Activated CD8-positive, alpha-beta memory T cell treated with anti-CD3 and anti-CD28 coated beads for 1 hour (primary cell): ENCODE measurements at regions not wholly inside any gene's neighbourhood (a gene's known extent, or its start where the extent isn't known, plus 50 kb on each side); places are given as distances from the start of the nearest gene placed in this dataset.

Source experiments
- DNase-seq, 2 donors: peaks; one replicate each; pipeline ENCODE4 v3.0.0-alpha.2; 2020; ENCODE audit warnings: low read depth in 1 of 2; ENCODE audit errors: extremely low read depth in 1 of 2

DNA sequence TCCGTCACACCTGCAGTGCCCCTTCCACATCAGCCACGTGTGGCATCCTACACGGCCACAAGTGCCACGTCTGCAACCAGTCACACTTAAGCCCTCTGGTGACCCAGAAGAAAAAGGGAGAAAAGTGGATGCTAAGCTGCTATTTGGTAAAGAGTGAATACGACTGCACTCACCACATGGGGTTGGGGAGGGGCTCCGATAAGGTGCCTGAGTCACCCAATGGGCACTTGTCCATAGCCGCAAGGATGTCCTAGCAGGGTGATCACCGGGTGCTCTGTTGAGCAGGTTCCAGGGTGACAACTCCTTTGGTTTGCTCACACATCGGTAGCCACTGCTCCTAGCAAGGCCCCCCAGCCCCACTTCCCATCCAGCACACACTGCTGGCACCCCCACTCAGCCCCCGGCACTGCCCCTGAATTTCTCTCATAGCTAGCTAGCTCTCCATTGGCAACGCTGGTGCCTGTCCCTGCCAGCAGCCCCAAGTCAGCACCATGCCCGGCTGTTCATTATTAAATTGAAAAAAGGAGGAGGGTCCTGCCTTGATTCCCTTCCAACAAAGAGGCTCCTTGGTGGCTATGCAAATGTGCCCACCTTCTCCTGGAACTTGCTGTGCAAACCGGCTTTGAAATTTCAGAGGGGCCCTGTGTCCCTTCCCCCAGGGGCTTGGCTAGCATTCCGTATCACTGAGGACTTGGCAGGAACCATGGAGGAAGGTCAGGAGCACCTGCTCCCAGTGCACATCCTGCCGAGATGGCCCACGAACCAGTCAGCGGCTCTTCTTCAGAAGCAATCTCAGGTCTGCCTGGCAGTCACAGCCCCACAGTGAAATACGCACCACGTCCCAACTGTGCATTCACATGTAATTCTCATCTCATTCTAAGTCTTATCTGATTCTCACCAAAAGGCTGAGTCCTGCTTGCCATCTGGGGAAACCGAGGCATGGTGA, 227.7 kb upstream of the DIO3 start:
- DNase-seq = no peak

- no peak for DNase-seq
Observed at GRCh38 chr14:101334656-101335055, 226.6 kb upstream of the DIO3 start.

GRCh38 chr14:101335061-101335661, 226.1 kb upstream of the DIO3 start:
- DNase-seq = no peak

- no peak for DNase-seq
Observed at GRCh38 chr14:101336183-101336582, 225.1 kb upstream of the DIO3 start.

DNA sequence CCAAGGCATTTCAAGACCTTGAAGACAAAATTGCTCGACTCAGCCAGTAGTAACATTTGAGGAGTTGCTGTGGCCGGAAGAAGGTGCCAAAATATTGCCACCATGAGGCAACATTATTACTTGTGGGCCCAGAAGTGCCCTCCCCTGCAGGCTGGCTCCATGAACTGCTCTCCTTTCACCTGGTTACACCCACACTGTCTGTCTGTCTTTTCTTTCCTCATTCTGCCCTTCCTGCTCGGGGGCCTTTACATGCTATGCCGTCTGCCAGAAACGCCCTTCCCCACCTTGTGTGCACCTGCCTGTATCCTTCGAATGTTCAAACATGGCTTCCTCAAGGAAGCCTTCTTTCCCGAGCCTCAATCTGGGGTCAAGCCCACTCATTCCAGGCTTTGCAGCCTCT, 224.2 kb upstream of the DIO3 start:
- no peak for DNase-seq

DNA sequence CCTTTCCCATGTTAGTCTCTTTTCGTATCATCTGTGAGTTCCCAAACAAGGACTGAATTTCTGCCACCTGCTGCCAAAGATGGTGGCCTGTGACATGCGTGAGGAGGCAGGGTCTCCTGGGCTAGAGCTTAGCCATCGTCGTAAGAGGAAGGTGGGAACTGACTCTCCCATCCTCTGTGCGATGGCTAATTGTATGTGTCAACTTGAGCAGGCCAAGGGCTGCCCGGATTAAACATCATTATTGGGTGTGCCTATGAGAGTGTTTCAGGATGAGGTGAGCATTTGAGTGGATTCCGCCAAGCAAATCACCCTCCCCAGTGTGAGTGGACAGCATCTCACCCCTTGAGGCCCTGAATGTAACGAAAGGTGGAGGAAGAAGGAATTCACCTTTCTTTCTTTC, 220.7 kb upstream of the DIO3 start:
- no peak for DNase-seq

DNA sequence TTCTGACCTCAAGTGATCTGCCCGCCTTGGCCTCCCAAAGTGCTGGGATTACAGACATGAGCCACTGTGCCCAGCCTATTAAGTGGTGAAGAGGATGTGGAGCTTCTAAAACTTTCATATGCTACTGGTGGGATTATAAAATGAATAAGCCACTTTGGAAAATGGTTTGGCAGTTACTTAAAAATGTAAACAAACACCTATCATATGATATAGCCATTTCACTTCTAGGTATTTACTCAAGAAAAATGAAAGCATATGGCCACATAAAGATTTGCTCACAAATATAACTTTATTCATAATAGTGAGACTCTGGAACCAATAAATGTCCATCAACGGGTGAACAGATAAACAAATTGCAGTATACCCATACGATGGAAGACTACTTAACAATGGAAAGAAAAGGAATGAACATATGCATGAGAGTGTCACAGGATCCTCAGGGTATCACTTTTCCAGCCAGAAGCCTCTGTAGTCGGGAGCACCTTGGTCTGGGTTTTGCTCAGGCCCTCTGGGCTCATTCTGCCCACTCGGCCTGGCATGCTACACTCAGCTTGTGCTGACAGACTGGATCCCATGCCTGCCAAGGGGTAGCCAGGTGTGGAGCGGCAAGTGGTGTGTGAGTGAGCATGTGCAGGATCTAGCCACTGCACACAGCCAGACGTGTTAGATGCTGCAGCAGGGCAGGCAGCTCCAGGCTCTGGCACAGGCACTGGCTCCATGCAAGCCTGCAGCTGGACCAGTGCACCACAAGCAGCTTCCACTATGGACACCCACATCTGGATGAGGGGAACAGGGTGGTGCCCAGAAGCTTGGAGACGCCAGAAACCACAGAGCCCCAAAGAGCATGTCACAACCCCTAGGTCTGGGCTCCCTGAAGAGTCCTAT, 213.2 kb upstream of the DIO3 start:
- DNase-seq = no peak

DNA sequence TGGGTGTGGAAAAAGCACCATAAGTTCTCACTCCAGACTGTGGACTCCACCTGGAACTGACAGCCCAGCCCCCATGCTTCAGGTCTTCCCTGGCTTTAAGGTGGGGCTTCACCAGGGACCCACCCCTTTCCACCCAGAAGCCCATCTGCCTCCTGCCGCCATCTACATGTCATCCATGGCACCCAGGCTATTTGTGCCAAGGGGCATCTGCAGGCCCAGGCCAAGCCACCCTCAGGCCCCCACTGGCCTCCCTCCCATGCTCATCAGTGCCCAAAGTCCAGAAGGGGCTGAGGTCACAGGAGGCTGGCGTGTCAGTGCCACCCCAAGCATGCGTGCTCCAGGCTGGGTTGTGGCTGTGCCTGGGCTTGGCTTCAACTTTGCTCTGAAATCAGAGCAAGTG, 212.2 kb upstream of the DIO3 start:
- DNase-seq = no peak

- DNase-seq = no peak
Observed at GRCh38 chr14:101350021-101350420, 211.3 kb upstream of the DIO3 start.

DNA sequence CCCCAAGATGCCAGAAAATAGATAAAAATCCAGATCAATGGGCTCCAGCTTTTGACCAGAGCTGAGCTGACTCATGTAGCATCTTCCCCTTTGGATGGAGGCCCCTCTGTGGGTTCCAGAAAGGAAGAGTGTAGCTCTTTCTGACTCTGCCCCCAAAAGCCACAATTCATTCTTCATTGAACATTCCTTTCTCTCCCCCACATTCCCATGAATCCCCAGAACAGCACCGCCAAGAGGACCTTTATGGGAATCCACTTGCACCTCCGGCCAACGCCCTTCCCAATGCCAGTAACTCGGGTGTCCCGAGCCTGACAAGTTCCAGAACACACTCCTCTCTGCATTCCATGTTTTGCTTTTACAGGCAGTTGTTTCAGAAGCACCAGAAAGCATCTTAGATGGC, 210.6 kb upstream of the DIO3 start:
- DNase-seq = no peak

GRCh38 chr14:101351146-101351545, 210.1 kb upstream of the DIO3 start:
- DNase-seq = no peak

- no peak for DNase-seq
Observed at GRCh38 chr14:101351769-101352168, 209.5 kb upstream of the DIO3 start.

DNA sequence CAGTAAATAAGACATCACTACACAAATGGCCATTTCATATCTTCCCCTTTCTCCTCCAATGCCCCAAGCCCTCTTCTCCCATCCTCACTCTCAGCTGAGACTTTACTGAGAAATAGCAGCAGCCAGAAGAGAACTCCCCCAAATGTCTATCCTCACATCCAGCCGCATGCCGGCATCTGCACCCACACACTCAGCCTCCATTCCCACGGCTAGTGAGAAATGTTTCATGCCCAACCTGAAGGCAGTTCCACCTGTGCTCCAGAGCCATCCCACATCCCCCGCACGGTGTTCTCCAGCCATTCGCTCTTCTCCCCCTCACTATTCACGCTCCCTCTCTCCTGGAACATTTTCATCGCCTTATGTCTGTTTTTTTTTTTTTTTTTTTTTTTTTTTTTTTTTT, 208.7 kb upstream of the DIO3 start:
- DNase-seq = no peak

DNA sequence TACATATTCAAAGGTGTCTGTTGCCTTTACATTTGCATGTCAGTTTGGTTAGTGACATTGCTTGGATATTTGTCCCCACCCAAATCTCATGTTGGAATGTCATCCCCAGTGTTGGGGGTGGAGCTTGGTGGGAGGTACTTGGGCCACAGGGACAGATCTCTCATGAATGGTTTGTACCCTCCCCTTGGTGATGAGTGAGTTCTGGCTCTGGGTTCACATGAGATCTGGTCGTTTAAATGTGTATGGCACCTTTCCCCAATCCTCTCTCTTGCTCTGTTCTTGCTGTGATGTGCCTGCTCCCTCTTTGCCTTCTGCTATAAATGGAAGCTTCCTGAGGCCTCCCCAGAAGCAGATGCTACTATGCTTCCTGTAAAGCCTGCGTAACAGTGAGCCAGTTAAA, 207.9 kb upstream of the DIO3 start:
- DNase-seq = no peak

DNA sequence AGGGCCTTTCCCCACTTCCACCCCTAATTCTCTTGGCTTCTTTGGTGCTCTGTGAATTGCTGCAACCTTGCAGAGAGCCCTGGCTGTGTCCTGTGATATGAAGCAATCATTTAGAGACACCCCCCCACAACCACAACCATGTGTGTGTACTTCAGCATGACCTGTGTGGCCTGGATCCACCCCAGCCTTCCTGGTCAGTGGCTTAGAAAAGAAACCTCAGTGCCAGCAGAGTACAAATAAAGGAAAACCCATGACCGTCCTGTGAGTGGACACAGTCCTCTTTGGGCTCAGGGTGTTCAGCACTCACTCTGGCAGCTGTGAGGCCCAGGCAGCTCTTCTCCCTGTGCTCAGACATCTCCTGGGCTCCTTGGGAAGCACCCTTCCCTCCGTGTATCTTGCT, 206.6 kb upstream of the DIO3 start:
- no peak for DNase-seq

DNA sequence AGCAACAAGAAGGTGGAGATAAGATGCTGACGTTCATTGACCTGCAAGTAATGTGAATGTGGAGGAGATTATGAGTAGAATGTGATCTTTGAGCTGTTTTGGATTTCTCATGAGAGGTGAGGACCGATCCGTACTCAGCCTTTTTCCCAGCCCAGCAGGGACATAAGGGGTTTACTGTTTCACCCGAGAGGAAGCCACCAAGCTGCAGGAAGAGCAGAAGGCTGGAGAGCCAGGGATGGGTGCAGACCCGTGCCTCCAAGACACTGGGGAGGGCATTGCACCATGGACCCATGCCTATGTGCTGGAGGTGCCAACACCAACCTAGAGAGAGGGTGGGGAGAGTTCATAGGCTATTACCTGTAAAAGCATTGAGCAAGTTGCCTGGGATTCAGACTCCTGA, 206.0 kb upstream of the DIO3 start:
- no peak for DNase-seq

GRCh38 chr14:101357038-101357437, 204.3 kb upstream of the DIO3 start:
- DNase-seq = no peak

- no peak for DNase-seq
Observed at GRCh38 chr14:101357559-101358319, 203.6 kb upstream of the DIO3 start.

DNA sequence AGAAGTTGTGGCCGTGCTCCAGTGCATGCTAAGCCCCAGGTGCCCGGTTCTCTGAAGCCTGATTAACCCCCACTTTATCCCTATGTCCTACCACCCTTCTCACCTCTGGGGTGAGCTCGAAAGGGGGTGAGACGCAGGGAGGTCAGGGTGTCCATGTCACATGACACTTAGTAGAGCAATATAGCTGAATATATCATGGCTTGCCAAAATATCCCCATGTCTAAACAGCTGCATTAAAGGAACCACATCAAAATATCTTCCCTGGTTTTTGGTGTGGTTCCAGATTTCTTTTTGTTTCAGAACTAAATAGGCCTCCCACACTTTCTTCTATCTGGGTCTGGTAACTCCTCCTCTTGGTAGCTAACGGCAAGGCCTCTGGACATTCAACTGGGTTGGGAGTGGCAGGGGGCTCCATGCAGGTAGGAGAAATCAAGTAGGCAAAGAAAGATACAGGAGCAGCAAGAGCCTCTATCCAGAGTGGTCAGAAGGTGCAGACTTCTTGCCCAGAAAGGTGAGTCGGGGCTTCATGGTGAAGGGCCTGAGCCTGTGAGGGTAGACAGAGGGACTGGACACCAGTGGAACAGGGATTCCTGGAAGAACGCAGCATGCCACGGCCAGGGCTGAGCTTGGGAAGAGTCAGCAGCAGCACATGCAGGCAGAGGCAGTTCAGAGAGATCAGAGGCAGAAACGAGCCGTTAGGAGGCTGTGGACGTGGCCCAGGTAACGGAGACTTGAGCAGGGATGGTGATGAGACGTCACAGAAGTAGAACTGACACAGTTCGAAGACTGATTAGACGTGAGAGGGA, 202.8 kb upstream of the DIO3 start:
- DNase-seq = no peak
